ENCODE measurements at regions not wholly inside any gene's neighbourhood (a gene's known extent, or its start where the extent isn't known, plus 50 kb on each side); places are given as distances from the start of the nearest gene placed in this dataset.

- TF ChIP-seq POLR2AphosphoS5 (IDR thresholded peaks at IDR 0.05; ENCODE audit: low read depth, low read length), result no peak
- TF ChIP-seq FOXP2 (optimal IDR thresholded peaks at IDR 0.05; ENCODE audit: borderline replicate concordance, extremely low read depth, extremely low read length, insufficient read depth), result no peak
- TF ChIP-seq TAF1 (IDR thresholded peaks at IDR 0.05; ENCODE audit: borderline replicate concordance, insufficient read depth, low read length), result no peak
- no peak for TF ChIP-seq SIN3A (IDR thresholded peaks at IDR 0.05; ENCODE audit: borderline replicate concordance, insufficient read depth, low read length)
- TF ChIP-seq REST (IDR thresholded peaks at IDR 0.05; ENCODE audit: insufficient read depth in 1 of 2, low read depth in 2 of 2, low read length in 2 of 2), result no peak
These were observed 417.6 kb upstream of the AUTS2 start for GRCh38 chr7:69180662-69181061.

- TF ChIP-seq TAF1 (IDR thresholded peaks at IDR 0.05; ENCODE audit: borderline replicate concordance, insufficient read depth, low read length) (no peak), SIN3A (IDR thresholded peaks at IDR 0.05; ENCODE audit: borderline replicate concordance, insufficient read depth, low read length) (no peak), REST (IDR thresholded peaks at IDR 0.05; ENCODE audit: insufficient read depth in 1 of 2, low read depth in 2 of 2, low read length in 2 of 2) (no peak), FOXP2 (optimal IDR thresholded peaks at IDR 0.05; ENCODE audit: borderline replicate concordance, extremely low read depth, extremely low read length, insufficient read depth) (no peak), POLR2AphosphoS5 (IDR thresholded peaks at IDR 0.05; ENCODE audit: low read depth, low read length) (no peak)
These were observed 415.4 kb upstream of the AUTS2 start for GRCh38 chr7:69182596-69183467.

GRCh38 chr7:69184339-69184738 lies 413.9 kb upstream of the AUTS2 start:
- no peak for TF ChIP-seq POLR2AphosphoS5 (IDR thresholded peaks at IDR 0.05; ENCODE audit: low read depth, low read length)
- TF ChIP-seq SIN3A (IDR thresholded peaks at IDR 0.05; ENCODE audit: borderline replicate concordance, insufficient read depth, low read length), result no peak
- no peak for TF ChIP-seq REST (IDR thresholded peaks at IDR 0.05; ENCODE audit: insufficient read depth in 1 of 2, low read depth in 2 of 2, low read length in 2 of 2)
- no peak for TF ChIP-seq TAF1 (IDR thresholded peaks at IDR 0.05; ENCODE audit: borderline replicate concordance, insufficient read depth, low read length)
- no peak for TF ChIP-seq FOXP2 (optimal IDR thresholded peaks at IDR 0.05; ENCODE audit: borderline replicate concordance, extremely low read depth, extremely low read length, insufficient read depth)

- TF ChIP-seq TAF1 (IDR thresholded peaks at IDR 0.05; ENCODE audit: borderline replicate concordance, insufficient read depth, low read length) (no peak), POLR2AphosphoS5 (IDR thresholded peaks at IDR 0.05; ENCODE audit: low read depth, low read length) (no peak), SIN3A (IDR thresholded peaks at IDR 0.05; ENCODE audit: borderline replicate concordance, insufficient read depth, low read length) (no peak), FOXP2 (optimal IDR thresholded peaks at IDR 0.05; ENCODE audit: borderline replicate concordance, extremely low read depth, extremely low read length, insufficient read depth) (no peak), REST (IDR thresholded peaks at IDR 0.05; ENCODE audit: insufficient read depth in 1 of 2, low read depth in 2 of 2, low read length in 2 of 2) (no peak)
These were observed 413.1 kb upstream of the AUTS2 start for GRCh38 chr7:69185170-69185569.

Data from PFSK-1 (cell line).